ENCODE measurements at regions not wholly inside any gene's neighbourhood (a gene's known extent, or its start where the extent isn't known, plus 50 kb on each side); places are given as distances from the start of the nearest gene placed in this dataset.

GRCh38 chr2:239750045-239750835, 274.9 kb downstream of the NDUFA10 start:
- H3K36me3 ChIP-seq (ENCODE audit: control insufficient read depth, insufficient read depth, low read length), result no peaks in the 10 kb centered on the region
- H3K27ac ChIP-seq (ENCODE audit: low read length), result no peak overlapping the region
- DNase-seq (no peak), ATAC-seq (no peak)
- 91% methylated on average over 29 of the region's 29 CpGs for WGBS (ENCODE audit: insufficient coverage)
- H3K27ac Mint-ChIP-seq, result no peak overlapping the region
- H3K36me3 Mint-ChIP-seq, result no peaks in the 10 kb centered on the region
- peaks cover 9 to 15% of the 10 kb centered on the region in 2 donors for H3K4me1 Mint-ChIP-seq
- no peaks in the 10 kb centered on the region for H3K9me3 ChIP-seq (ENCODE audit: control insufficient read depth, insufficient read depth, low read length)
- no peak overlapping the region for H3K4me3 Mint-ChIP-seq
- peaks cover 0 to 9% of the 10 kb centered on the region in 2 donors for H3K27me3 Mint-ChIP-seq (ENCODE audit: low read depth in 2 of 2)
- no peaks in the 10 kb centered on the region for H3K27me3 ChIP-seq (ENCODE audit: control insufficient read depth, insufficient read depth, low read length)
- peaks cover 20% of the 10 kb centered on the region for H3K4me1 ChIP-seq (ENCODE audit: control insufficient read depth, insufficient read depth, low read length)
- TF ChIP-seq CTCF (IDR thresholded peaks at IDR 0.05), result no peak
- no peak overlapping the region for H3K4me3 ChIP-seq (ENCODE audit: low read length)
- intact Hi-C loops (cut with micrococcal nuclease), result no loop called here
- no peaks in the 10 kb centered on the region for H3K9me3 Mint-ChIP-seq

- Histone ChIP-seq H3K4me1 (ENCODE audit: control insufficient read depth, insufficient read depth, low read length) (peaks cover 20% of the 10 kb centered on the region), H3K27ac (ENCODE audit: low read length) (no peak overlapping the region), H3K9me3 (ENCODE audit: control insufficient read depth, insufficient read depth, low read length) (no peaks in the 10 kb centered on the region), H3K27me3 (ENCODE audit: control insufficient read depth, insufficient read depth, low read length) (no peaks in the 10 kb centered on the region), H3K4me3 (ENCODE audit: low read length) (no peak overlapping the region), H3K36me3 (ENCODE audit: control insufficient read depth, insufficient read depth, low read length) (no peaks in the 10 kb centered on the region)
- Mint-ChIP-seq H3K27ac (no peak overlapping the region), H3K9me3 (no peaks in the 10 kb centered on the region), H3K4me3 (no peak overlapping the region), H3K4me1 (peaks cover 9 to 15% of the 10 kb centered on the region in 2 donors), H3K27me3 (ENCODE audit: low read depth in 2 of 2) (peaks cover 0 to 3% of the 10 kb centered on the region in 2 donors), H3K36me3 (no peaks in the 10 kb centered on the region)
- intact Hi-C loops (cut with micrococcal nuclease), result no loop called here
- WGBS (ENCODE audit: insufficient coverage), result 94% methylated on average over 12 of the region's 12 CpGs
- no peak for TF ChIP-seq CTCF (IDR thresholded peaks at IDR 0.05)
- DNase-seq, result no peak
- ATAC-seq, result no peak
Measured at GRCh38 chr2:239749272-239749873, 275.8 kb downstream of the NDUFA10 start.

DNA sequence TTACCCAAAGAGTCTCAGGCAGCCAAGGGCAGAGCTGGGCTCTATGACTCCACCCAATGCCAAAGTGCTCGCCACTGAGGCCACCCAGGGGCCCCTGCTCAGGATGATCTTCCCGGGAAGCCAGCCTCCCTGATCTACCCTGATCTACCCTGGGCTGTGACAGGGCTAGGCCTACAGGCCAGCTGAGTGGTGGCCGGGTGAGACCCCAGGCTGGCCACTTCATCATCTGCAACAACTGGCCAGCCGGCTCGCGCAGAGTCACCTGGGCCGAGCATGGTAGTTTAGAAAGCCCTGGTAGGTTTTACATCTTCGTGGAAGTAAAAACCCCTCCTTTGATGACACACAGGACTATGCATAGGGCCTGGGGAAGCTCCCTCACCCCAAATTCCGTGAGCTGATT, 276.3 kb downstream of the NDUFA10 start:
- H3K4me1 ChIP-seq (ENCODE audit: control insufficient read depth, insufficient read depth, low read length), result peaks cover 20% of the 10 kb centered on the region
- 92% methylated on average over 9 of the region's 9 CpGs for WGBS (ENCODE audit: insufficient coverage)
- no peak for ATAC-seq
- no peak overlapping the region for H3K4me3 ChIP-seq (ENCODE audit: low read length)
- no peaks in the 10 kb centered on the region for H3K9me3 ChIP-seq (ENCODE audit: control insufficient read depth, insufficient read depth, low read length)
- H3K36me3 ChIP-seq (ENCODE audit: control insufficient read depth, insufficient read depth, low read length), result no peaks in the 10 kb centered on the region
- intact Hi-C loops (cut with micrococcal nuclease), result no loop called here
- Mint-ChIP-seq H3K4me1 (peaks cover 9 to 15% of the 10 kb centered on the region in 2 donors), H3K27ac (no peak overlapping the region), H3K27me3 (ENCODE audit: low read depth in 2 of 2) (no peaks in the 10 kb centered on the region), H3K36me3 (no peaks in the 10 kb centered on the region), H3K9me3 (no peaks in the 10 kb centered on the region), H3K4me3 (no peak overlapping the region)
- no peaks in the 10 kb centered on the region for H3K27me3 ChIP-seq (ENCODE audit: control insufficient read depth, insufficient read depth, low read length)
- no peak for TF ChIP-seq CTCF (IDR thresholded peaks at IDR 0.05)
- DNase-seq, result no peak
- H3K27ac ChIP-seq (ENCODE audit: low read length), result no peak overlapping the region
